HG02852 (cell line): ENCODE measurements at regions not wholly inside any gene's neighbourhood (a gene's known extent, or its start where the extent isn't known, plus 50 kb on each side); places are given as distances from the start of the nearest gene placed in this dataset.

Experiments used
- ATAC-seq: cut with Tn5 transposase; IDR thresholded peaks from one replicate; pipeline ENCODE4 v1.9.1; 2021; ENCODE audit warnings: mild to moderate bottlenecking, moderate library complexity; ENCODE audit not compliant: unreplicated experiment

DNA sequence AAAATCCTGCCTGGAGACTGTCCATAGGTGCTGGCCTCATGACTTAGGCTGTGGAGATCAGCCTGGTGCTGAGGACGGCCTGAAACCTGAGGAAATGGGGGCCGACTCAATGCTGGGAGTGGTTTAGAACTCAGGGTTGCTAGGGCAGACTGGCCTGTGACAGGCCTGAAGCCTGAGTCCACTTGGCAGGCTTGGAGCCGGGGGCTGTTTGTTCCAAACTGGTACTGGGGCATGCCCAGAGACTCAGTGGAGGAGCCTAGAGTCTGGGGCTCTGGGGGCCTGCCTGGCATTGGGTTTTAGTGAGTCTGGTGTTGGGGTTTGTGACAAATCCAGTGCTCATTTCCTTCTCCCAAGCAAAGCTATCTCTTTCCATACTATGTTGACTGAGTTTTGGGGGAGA, 489.7 kb upstream of the CNKSR2 start:
- no peak for ATAC-seq

- no peak for ATAC-seq
Measured at GRCh38 chrX:20863649-20864048, 510.6 kb upstream of the CNKSR2 start.

DNA sequence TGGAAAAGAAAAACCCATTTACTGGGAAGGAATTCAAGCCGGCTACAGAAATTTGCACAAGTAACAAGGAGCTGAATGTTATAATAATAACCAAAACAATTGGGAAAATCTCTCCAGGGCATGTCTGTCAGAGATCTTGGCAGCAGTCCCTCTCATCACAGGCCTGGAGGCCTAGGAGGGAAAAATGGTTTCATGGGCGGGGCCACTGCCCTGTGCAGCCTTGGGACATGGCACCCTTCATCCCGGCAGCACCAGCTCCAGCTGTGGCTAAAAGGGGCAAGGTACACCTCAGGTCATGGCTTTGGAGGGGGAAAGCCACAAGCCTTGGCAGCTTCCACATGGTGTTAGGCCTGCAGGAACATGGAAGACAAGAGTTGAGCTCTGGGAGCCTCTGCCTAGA, 513.1 kb upstream of the CNKSR2 start:
- ATAC-seq = no peak

DNA sequence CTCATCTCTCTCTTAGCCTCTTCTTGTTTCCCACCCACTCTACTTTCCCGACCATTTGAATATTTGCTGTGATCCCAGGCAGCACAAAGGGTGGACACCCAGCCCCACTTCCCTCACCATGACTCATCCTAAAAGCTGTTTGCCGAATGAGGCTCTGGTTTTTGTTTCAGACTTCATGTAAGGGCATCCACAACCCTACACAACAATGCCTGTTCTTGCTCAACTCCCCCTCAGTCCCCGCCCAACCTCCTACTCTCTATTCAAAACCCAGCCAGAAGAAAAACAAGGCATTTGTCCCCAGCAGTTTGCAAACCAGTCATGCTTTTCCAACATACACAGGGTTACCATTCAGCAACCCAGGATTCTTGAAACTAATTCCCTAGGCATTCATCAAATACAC, 516.5 kb upstream of the CNKSR2 start:
- ATAC-seq = no peak

GRCh38 chrX:20838477-20838876, 535.7 kb upstream of the CNKSR2 start:
- no peak for ATAC-seq

DNA sequence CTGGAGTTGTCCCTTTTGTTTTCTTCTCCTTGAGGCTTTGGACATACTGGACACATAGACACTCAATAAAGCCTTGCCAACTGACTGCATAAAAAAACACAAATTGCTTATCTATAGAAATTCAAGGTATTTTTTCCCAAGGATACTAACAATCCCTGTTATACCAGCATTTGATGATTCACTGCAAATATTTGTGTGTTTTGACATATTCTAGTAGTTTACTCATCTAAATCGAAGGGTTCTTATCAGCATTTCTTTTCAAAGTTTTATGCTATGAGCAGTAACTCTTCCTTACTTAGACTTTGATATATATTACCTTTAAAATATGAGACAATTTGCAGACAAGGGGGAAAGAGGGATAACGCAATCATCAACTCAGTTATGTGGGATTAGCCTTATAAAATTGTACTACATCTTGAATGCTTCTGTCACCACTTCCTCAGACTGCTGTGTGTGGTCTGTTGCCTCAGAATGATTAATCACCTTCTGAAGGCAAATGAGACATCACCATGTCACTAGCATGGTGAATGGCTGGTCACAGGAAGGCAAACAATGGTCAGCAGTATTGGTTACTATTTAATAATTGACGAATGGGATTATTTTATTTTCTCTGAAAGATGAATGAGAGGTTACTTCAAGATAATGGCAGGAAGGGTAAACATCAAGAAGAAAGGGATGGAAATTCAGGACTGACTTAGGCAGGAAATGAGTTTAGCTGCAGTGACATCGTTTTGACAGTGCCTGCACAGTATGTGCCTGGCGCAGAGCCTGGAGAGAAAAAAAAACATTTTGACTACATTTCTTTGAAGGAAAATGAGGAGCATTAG, 544.3 kb upstream of the CNKSR2 start:
- ATAC-seq = no peak

DNA sequence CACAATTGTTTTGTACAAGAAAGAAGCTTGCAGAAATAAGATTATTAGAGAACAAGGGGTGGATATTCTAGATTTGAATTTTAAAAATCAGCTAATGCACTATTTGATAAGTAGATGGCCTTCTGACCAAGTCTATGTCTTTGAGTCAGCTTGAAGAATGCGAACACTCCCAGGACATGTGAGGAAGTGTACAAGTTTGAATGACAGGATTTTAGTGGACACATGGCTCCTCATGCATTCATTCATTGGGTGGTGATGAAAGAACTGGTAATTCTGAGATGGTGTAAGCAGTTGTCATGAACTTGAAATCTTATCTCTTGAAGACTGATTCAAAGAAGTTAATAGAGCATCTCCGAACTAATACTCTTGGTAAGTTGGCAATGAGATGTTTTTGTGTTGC, 548.2 kb upstream of the CNKSR2 start:
- no peak for ATAC-seq

GRCh38 chrX:20803971-20804370, 537.3 kb upstream of the RPS6KA3 start:
- no peak for ATAC-seq

DNA sequence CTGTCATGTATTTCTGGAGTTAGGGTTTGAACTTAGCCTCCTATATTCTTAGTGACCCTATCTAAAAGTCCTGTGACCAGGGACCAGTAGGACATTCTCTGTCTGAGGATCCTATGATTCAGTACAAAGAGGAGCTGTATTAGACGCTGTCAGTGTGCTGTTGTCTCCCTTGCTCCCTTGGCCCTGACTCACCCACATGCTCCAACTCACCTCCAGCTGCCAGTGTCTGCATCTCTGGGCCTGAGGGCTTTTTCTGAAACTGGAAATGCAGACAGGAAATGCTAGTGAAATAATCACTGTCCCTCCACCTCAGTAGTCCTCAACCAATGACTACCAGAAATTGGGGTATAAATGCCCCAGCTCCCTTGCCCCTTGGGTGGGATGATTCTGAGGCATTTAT, 535.3 kb upstream of the RPS6KA3 start:
- no peak for ATAC-seq

- no peak for ATAC-seq
Measured at GRCh38 chrX:20796450-20796849, 529.7 kb upstream of the RPS6KA3 start.

GRCh38 chrX:20789103-20789502, 522.4 kb upstream of the RPS6KA3 start:
- no peak for ATAC-seq

- no peak for ATAC-seq
Measured at GRCh38 chrX:20767346-20767745, 500.6 kb upstream of the RPS6KA3 start.

- no peak for ATAC-seq
Measured at GRCh38 chrX:20756585-20756984, 489.9 kb upstream of the RPS6KA3 start.

DNA sequence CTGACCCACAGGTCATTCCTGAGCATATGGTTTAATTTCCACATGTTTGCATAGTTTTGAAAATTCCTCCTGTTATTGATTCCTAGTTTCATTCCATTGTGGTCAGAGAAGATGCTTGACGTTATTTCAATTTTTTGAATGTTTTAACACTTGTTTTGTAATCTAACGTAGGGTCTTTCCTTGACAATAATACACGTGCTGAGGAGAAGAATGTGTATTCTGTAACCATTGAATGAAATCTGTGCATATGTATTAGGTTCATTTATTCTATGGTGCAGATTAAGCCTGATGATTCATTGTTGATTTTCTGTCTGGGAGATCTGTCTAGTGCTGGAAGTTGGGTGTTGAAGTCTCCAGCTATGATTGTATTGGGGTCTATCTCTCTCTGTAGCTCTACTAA, 486.4 kb upstream of the RPS6KA3 start:
- no peak for ATAC-seq

GRCh38 chrX:20746690-20747089, 480.0 kb upstream of the RPS6KA3 start:
- no peak for ATAC-seq

DNA sequence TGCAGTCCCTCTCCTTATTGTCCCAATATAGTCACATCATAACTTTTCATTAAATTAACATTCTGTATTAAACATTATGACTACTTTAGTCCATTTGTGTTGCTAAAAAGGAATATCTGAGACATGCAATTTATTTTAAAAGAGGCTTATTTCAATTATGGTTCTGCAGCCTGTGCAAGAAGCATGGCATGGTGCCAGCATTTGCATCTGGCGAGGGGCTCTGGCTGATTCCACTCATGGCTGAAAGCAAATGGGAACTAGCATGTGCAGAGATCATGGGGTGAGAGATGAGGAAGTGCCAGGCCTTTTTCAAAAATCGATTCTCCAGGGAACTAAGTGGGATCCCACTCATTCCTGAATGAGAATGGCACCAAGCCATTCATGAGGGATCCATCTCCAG, 476.3 kb upstream of the RPS6KA3 start:
- no peak for ATAC-seq

- ATAC-seq = no peak
Measured at GRCh38 chrX:20742106-20742505, 475.4 kb upstream of the RPS6KA3 start.

- no peak for ATAC-seq
Measured at GRCh38 chrX:20740443-20740842, 473.7 kb upstream of the RPS6KA3 start.

GRCh38 chrX:20739038-20739745, 472.5 kb upstream of the RPS6KA3 start:
- ATAC-seq = no peak

DNA sequence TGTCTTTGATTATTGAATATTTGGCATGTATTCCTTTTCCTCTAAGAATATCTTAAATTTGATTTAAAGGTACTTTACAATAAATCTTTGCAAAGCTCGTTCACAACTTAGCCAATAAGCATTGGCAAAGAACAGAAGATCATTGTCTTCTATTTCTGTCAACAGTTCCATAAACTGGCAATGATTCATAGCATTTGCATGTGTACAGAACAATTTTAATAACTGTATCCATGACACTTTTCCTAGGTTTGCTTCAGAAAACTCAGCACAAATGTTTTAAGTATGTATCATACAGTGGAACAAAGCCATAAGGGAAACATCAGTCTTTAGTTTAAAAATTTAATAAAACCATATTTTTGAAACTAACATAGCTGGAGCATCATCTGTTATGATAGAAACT, 462.7 kb upstream of the RPS6KA3 start:
- ATAC-seq = no peak

- ATAC-seq = no peak
Measured at GRCh38 chrX:20727447-20727846, 460.7 kb upstream of the RPS6KA3 start.

GRCh38 chrX:20720954-20721626, 454.4 kb upstream of the RPS6KA3 start:
- no peak for ATAC-seq
